HuH-7.5 (cell line): ENCODE measurements at regions not wholly inside any gene's neighbourhood (a gene's known extent, or its start where the extent isn't known, plus 50 kb on each side); places are given as distances from the start of the nearest gene placed in this dataset.

Experiments used
- DNase-seq: peaks from one replicate; pipeline ENCODE4 v3.0.0; 2011; ENCODE audit warnings: low spot score

GRCh38 chr12:125225641-125226040 lies 160.4 kb downstream of the AACS start:
- no peak for DNase-seq

GRCh38 chr12:125228519-125229260 lies 163.5 kb downstream of the AACS start:
- DNase-seq = no peak

- no peak for DNase-seq
These were observed 164.8 kb downstream of the AACS start for GRCh38 chr12:125229878-125230530.

DNA sequence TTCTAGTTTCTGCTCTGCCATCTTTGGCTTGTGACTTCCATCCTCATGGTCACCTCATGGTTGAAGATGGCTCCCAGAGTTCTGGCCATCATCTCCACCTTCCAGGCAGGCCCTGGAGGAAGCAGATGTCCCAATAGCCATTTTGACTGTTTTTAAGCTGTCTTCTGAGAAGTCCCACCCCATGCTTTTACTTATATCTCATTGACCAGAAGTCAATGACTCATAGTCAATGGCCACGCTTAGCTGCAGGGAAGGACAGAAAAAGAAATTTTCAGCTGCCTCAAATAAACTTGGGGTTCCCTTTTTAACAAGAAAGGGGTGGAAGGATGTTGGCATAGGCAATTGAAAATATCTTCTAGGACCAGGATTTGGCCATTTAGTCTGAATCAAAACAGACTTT lies 168.1 kb downstream of the AACS start:
- no peak for DNase-seq

GRCh38 chr12:125239563-125239962 lies 174.3 kb downstream of the AACS start:
- no peak for DNase-seq

DNA sequence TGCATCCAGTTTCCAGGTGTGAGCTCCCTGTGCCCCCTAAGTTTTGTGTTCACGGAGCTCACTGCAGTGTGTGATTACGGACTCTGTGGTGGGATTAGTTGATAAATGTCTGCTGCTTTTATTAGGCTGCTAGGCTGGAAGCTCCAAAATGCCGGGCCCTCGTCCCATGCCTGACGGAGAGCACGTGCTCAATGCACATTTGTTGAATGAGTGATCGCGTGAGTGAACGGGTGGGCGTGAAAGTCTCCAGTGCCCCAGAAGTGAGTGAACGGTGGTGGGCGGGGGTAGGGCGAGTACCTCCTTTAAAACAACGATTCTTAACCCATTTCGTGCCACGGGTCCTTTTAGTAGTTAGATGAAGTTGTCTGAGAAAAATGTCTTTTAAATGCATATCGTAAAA lies 175.5 kb downstream of the AACS start:
- no peak for DNase-seq

DNA sequence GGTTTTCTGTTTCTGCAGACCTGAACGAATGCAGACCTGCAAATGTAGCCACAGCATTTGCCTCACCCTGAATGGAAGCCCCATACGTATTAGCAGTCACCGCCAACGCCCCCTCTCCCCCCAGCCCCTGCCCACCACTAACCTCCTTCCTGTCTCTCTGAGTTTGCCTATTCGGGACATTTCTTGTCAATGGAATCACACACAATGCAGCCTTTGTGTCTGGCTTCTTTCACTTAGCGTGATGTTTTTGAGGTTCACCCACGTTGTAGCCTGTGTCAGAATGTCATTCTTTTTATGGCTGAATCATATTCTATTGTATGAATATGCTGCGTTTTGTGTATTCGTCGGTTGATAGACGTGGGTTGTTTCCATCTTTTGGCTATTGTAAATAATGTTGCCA lies 178.6 kb downstream of the AACS start:
- DNase-seq = no peak

DNA sequence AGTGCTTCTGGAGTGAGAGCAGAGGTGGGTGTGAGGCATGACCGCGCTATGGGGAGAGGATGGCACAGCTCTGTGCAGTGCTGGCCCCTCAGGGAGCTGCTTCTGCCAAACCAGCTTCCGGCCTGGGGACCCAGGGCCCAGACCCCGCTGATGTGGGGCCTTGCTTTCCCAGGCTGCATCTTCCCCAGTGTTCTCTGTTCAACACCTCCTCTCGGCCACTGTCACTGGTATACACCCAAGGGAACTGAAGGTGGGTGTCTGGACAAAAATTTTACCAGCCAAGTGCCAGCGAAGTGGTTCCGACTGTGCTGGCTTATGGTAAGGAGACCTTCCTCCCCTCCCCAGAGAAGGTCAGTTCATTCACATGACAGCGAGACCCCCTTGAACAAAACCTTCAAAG lies 179.1 kb downstream of the AACS start:
- no peak for DNase-seq

- no peak for DNase-seq
These were observed 180.6 kb downstream of the AACS start for GRCh38 chr12:125245581-125246557.

DNA sequence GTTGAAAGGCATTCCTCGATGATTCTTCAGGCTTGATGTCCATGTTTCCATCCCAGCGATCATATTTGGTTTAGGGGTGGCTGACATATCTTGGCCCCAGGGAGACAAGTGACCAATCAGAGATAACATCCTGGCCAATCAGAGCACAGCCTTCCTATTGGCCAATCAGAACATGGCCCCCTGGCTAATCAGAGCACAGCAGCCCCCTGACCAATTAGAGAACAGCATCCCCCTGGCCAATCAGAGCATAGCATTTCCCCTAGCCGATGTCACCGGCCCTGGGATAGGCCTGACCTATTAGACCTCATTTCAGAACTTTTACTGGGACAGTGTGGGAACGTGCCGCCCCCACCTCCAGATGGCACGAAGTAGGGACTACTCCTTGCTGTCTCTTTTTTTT lies 182.2 kb downstream of the AACS start:
- DNase-seq = no peak

DNA sequence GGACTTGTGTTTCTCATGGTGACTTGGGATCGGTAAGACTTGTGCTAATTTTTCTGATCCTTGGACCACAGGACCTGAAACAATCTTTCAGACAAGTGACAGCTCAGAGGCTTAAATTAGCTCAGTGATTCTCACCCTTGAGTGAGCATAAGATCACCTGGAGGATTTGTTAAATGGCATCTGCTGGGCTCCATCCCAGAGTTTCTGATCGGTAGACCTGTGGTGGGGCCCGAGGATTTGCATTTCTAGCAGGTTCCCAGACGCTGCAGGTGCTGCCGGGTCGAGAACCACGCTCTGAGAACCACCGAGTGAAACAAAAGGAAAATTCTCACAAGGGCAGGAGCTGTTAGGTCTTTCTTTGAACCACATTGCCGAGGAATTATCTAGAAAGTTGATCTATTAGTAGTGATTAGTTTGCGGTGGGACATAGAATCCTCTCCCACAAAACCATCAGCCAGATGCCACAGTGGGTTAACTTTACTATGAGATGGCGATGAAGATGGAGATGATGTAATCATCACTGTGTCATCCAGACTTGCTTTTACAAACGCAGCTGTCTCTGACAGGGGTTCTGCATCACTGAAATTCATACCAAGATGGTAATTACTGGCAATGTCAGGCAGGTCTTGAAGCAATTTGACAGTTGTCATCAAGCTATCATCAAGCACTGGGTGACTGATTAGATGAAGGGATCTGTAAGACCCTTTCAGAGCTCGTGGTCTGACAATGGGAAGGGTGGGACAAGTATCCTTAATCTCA lies 184.0 kb downstream of the AACS start:
- no peak for DNase-seq

DNA sequence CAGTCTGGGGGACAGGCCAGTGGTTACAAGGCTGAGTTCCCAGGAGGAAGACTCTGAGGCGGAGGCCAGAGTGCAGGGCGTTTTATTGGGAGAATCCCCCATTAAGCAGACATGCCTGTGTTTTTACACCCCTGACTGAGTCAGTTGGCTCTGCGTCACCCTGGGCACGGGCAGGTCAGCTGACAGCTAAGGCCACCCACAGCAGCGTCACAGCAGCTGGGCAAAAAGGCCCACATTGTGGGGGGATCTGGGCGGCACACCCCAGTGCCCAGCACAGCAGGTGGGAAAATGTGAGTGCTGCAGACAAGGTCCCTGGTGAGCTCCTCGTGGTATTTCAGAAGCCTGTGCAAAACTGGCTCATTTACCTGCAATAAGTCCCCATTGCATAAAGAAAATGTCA lies 184.7 kb downstream of the AACS start:
- DNase-seq = no peak

GRCh38 chr12:125254236-125254635 lies 189.0 kb downstream of the AACS start:
- DNase-seq = no peak

DNA sequence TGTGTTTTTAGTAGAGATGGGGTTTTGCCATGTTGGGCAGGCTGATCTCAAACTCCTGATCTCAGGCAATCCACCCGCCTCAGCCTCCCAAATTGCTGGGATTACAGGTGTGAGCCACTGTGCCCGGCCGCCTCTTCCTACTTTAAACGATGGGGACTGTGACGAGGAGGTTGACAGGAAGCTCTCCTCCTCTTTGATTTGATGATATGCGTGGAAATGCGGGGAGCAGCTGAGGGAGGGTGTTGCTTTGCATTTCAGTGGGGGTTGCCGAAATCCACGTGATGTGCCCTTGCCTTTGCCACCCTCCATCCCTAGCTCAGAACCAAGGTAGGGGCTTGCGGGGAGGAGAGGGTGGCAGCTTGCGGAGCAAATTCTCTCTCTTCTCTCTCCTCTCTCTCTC lies 189.6 kb downstream of the AACS start:
- no peak for DNase-seq

DNA sequence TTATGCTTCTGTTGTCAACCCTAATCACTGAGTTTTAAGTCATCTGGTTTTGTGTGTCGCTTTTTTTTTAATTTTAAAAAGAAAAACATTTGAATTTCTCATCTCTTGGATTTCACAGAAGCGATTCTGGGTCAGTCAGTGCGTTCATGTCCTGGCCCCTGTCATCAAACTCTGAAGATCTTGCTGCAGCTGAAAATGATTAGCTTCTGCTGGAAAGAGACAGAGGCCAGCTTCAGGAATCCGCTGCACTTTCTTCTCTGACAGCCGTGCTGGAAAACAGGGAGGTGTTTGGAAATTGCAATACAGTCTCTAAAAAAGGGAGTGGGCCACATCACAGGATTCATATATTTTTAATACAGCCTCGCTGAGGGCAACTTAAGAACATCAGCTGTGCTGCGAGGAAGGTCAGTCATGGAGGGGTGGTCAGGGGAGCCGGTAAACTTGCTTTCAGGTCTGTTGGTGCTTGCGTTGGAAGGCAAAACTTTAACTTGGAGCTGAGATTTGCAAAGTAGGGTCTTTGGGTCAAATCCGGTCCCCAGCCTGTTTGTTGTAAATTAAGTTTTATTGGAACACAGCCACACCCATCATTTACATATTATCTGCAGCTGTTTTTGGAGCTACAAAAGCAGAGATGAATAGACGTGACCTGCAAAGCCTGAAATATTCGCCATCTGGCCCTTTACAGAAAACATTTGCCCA lies 190.8 kb downstream of the AACS start:
- DNase-seq = no peak

- DNase-seq = no peak
These were observed 191.3 kb downstream of the AACS start for GRCh38 chr12:125256634-125256936.

DNA sequence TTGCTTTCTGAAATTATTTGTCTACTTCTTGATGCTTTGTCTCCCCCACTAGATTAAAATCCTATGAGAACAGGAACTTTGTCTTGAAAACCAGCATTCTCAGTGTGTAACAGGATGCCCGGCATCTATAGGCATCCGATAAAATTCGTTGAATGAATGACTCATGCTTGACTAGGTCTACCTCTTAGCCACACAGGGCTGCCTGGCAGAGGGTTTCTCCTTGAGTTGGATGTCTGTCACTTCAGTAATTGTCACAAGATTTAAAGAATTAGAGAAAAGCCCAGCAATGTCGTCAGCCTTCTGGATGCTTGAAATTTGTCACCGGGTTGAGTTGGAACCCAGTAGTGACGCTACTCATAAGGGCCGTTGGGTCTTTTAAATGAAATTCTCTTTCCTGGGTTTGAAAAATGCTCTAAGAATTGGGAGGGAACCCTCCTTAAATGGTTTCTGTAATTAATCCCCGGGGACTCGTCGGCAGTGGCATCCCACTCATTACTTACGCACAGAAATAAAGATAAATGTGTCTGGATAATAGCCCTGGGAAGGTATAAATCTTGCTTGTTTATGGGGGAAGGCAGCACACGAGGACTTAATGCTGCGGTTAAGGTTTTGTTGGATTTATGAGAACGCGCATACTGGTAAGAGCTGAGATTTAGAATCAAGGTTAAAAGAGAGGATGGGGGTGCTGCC lies 194.1 kb downstream of the AACS start:
- DNase-seq = no peak

- no peak for DNase-seq
These were observed 197.6 kb downstream of the AACS start for GRCh38 chr12:125262851-125263250.

- DNase-seq = no peak
These were observed 198.2 kb downstream of the AACS start for GRCh38 chr12:125263385-125263784.

- DNase-seq = no peak
These were observed 201.9 kb downstream of the AACS start for GRCh38 chr12:125267114-125267513.

DNA sequence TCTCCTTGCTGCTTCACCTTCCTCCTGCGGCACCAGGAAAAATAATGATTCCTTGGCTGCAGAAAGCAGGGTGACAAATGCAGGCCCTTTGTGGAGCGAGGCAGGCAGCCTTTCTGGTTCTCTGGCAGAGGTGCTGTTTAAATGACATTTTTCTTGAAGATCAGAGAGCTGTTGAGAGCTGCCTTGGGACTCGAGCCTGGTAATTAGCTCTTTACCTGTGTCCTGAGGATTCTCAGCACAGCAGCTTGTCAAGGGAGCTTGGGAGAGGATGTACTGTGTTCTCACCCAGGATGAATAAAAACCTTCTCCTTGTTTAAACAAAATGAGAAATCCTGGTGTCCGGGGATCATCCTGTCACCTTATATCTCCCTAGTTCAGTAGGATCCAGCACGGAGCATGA lies 204.0 kb downstream of the AACS start:
- no peak for DNase-seq
